ENCODE measurements at regions not wholly inside any gene's neighbourhood (a gene's known extent, or its start where the extent isn't known, plus 50 kb on each side); places are given as distances from the start of the nearest gene placed in this dataset.

GRCh38 chrX:151476604-151477303, 79.7 kb downstream of the VMA21 start:
- Histone ChIP-seq H3K4me3 (ENCODE audit: low read depth, low read length) (no peak overlapping the region), H3K36me3 (ENCODE audit: control insufficient read depth in 2 of 2, insufficient read depth in 1 of 2, low read length in 2 of 2) (no peaks in the 10 kb centered on the region), H3K9me3 (ENCODE audit: control insufficient read depth, insufficient read depth, low read depth, low read length) (no peaks in the 10 kb centered on the region), H3K27ac (ENCODE audit: extremely low read depth, low read depth, low read length) (no peak overlapping the region), H3K4me1 (ENCODE audit: control insufficient read depth, insufficient read depth, low read length) (no peaks in the 10 kb centered on the region)
- POLR2A ChIA-PET, result interaction anchor here (0.6 kb wide), 1 partner anchor 30 kb away, joined by 3 read pairs; no protein-coding TSS in a partner anchor
- CTCF ChIA-PET, result no interaction called here
- TF ChIP-seq SCRT2 (tag by site-specific recombination; IDR thresholded peaks at IDR 0.05) (no peak), PRDM2 (tag by site-specific recombination; IDR thresholded peaks at IDR 0.05; ENCODE audit: borderline replicate concordance) (no peak), SP3 (tag by site-specific recombination; IDR thresholded peaks at IDR 0.05) (no peak), ZFHX2 (tag by site-specific recombination; conservative IDR thresholded peaks at IDR 0.05) (no peak), ZNF302 (tag by site-specific recombination; IDR thresholded peaks at IDR 0.05; ENCODE audit: low read depth) (no peak), ZNF560 (tag by site-specific recombination; IDR thresholded peaks at IDR 0.05; ENCODE audit: borderline replicate concordance) (no peak), ZNF621 (tag by site-specific recombination; IDR thresholded peaks at IDR 0.05) (no peak), ZNF266 (tag by site-specific recombination; IDR thresholded peaks at IDR 0.05; ENCODE audit: low read depth) (no peak), ZNF394 (tag by site-specific recombination; IDR thresholded peaks at IDR 0.05; ENCODE audit: borderline replicate concordance) (no peak), KLF9 (tag by site-specific recombination; IDR thresholded peaks at IDR 0.05; ENCODE audit: low read depth) (no peak), ZNF585B (tag by site-specific recombination; IDR thresholded peaks at IDR 0.05) (no peak), ZNF280C (tag by site-specific recombination; IDR thresholded peaks at IDR 0.05) (no peak), SP2 (tag by site-specific recombination; IDR thresholded peaks at IDR 0.05) (no peak), ZNF561 (tag by site-specific recombination; IDR thresholded peaks at IDR 0.05; ENCODE audit: borderline replicate concordance) (no peak), ZXDB (tag by site-specific recombination; IDR thresholded peaks at IDR 0.05) (no peak), ZNF157 (tag by site-specific recombination; IDR thresholded peaks at IDR 0.05) (no peak), ZNF350 (tag by site-specific recombination; IDR thresholded peaks at IDR 0.05) (no peak), REPIN1 (tag by site-specific recombination; IDR thresholded peaks at IDR 0.05; ENCODE audit: low read depth) (no peak), ZNF677 (tag by site-specific recombination; IDR thresholded peaks at IDR 0.05) (no peak)

All from HEK293 (cell line).